GM18867 (cell line): ENCODE measurements at regions not wholly inside any gene's neighbourhood (a gene's known extent, or its start where the extent isn't known, plus 50 kb on each side); places are given as distances from the start of the nearest gene placed in this dataset.
"Not testable (repeated sequence)": the region's sequence is repeated elsewhere in the genome, so short reads cannot be mapped to it uniquely, and the experiment has no call there.

ENCODE experiments used
- ATAC-seq: cut with Tn5 transposase; IDR thresholded peaks from one replicate; pipeline ENCODE4 v1.9.1; 2021; ENCODE audit warnings: mild to moderate bottlenecking, moderate library complexity; ENCODE audit not compliant: unreplicated experiment

- no peak for ATAC-seq
Observed at GRCh38 chr4:103324811-103325210, 126.7 kb upstream of the CENPE start.

- no peak for ATAC-seq
Observed at GRCh38 chr4:103318327-103318726, 120.2 kb upstream of the CENPE start.

GRCh38 chr4:103308248-103308561, 110.1 kb upstream of the CENPE start:
- ATAC-seq, result no peak

GRCh38 chr4:103307453-103308247, 109.5 kb upstream of the CENPE start:
- ATAC-seq, result no peak

GRCh38 chr4:103306870-103307375, 108.8 kb upstream of the CENPE start:
- no peak for ATAC-seq

GRCh38 chr4:103305355-103305754, 107.2 kb upstream of the CENPE start:
- no peak for ATAC-seq

- no peak for ATAC-seq
Observed at GRCh38 chr4:103303011-103303410, 104.9 kb upstream of the CENPE start.

GRCh38 chr4:103292959-103293358, 94.8 kb upstream of the CENPE start:
- no peak for ATAC-seq

- no peak for ATAC-seq
Observed at GRCh38 chr4:103292373-103292772, 94.2 kb upstream of the CENPE start.

GRCh38 chr4:103289186-103289585, 91.0 kb upstream of the CENPE start:
- ATAC-seq, result no peak

- ATAC-seq, result no peak
Observed at GRCh38 chr4:103272174-103272573, 74.0 kb upstream of the CENPE start.

- no peak for ATAC-seq
Observed at GRCh38 chr4:103268746-103269145, 70.6 kb upstream of the CENPE start.

GRCh38 chr4:103264905-103265304, 66.8 kb upstream of the CENPE start:
- ATAC-seq, result no peak

- ATAC-seq, result not testable (repeated sequence)
Observed at GRCh38 chr4:103256068-103256467, 57.9 kb upstream of the CENPE start.
